ENCODE measurements at regions not wholly inside any gene's neighbourhood (a gene's known extent, or its start where the extent isn't known, plus 50 kb on each side); places are given as distances from the start of the nearest gene placed in this dataset.

DNA sequence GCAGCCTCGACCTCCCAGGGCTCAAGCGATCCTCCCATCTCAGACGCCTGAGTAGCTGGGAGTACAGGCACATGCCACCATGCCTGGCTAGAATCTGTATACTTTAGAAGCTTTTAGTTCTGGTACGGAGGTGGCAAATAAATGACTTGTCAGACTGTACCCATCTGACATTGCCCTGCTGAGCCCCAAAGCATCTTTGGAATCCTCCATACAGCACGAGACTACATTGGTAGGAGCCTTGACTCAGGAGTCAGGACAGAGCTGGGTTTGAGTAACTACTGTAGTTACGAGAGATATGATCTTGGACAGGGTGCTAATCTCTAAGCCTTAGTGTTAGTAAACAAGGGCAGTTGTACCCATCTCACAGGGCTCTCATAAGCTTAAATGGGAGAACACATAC, 67.8 kb upstream of the NPHP3 start:
- no peak for TF ChIP-seq POLR2A (IDR thresholded peaks at IDR 0.05)
- TF ChIP-seq, protein P1, sequence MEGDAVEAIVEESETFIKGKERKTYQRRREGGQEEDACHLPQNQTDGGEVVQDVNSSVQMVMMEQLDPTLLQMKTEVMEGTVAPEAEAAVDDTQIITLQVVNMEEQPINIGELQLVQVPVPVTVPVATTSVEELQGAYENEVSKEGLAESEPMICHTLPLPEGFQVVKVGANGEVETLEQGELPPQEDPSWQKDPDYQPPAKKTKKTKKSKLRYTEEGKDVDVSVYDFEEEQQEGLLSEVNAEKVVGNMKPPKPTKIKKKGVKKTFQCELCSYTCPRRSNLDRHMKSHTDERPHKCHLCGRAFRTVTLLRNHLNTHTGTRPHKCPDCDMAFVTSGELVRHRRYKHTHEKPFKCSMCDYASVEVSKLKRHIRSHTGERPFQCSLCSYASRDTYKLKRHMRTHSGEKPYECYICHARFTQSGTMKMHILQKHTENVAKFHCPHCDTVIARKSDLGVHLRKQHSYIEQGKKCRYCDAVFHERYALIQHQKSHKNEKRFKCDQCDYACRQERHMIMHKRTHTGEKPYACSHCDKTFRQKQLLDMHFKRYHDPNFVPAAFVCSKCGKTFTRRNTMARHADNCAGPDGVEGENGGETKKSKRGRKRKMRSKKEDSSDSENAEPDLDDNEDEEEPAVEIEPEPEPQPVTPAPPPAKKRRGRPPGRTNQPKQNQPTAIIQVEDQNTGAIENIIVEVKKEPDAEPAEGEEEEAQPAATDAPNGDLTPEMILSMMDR (IDR thresholded peaks at IDR 0.05 in 4 of 5, conservative IDR thresholded peaks at IDR 0.05 in 1 of 5) = no peak
- ATAC-seq (no peak), DNase-seq (no peak)
- H3K27me3 ChIP-seq = no peaks in the 10 kb centered on the region
- intact Hi-C loops (cut with DNase I; ENCODE audit: low total_unique reads) = no loop called here
- peaks cover 25 to 28% of the 10 kb centered on the region in 2 donors for H3K4me1 ChIP-seq
- no peaks in the 10 kb centered on the region for H3K36me3 ChIP-seq
- H3K27ac ChIP-seq = no peak overlapping the region
- in situ Hi-C loops (cut with MboI; ENCODE audit: low sequenced_read_pairs in 4 of 4) = loop anchor here in 1 of 4 donors (25.0 kb wide), 1 partner anchor 97 kb away; no protein-coding TSS in a partner anchor
- no peak overlapping the region for H3K4me3 ChIP-seq
- H3K9me3 ChIP-seq = no peaks in the 10 kb centered on the region

DNA sequence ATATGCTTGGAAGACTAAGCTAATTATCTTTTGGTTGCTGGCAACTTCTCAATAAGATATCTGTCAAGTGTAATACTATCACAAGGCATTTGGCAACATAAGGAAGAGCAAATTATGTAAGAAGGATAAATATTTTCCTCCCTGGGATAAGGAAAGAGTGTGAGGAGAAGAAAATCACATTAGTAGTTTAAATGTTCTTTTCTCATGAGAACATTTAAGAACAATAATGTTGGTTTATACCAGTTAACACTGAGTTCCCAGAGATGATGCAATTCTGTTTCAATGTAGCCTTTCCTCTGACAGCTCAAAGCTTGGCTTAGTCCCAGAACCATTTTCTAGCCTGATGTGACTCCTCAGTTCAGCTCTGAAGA, 66.1 kb upstream of the NPHP3 start:
- in situ Hi-C loops (cut with MboI; ENCODE audit: low sequenced_read_pairs in 4 of 4) = loop anchor here in 1 of 4 donors (25.0 kb wide), 1 partner anchor 99 kb away; no protein-coding TSS in a partner anchor
- intact Hi-C loops (cut with DNase I; ENCODE audit: low total_unique reads) = no loop called here
- Histone ChIP-seq H3K9me3 (no peaks in the 10 kb centered on the region), H3K27ac (peak overlapping the region; percentile 14 to 49 (median 30)), H3K4me1 (peaks cover 25 to 34% of the 10 kb centered on the region in 2 donors), H3K4me3 (no peak overlapping the region), H3K36me3 (no peaks in the 10 kb centered on the region), H3K27me3 (no peaks in the 10 kb centered on the region)
- TF ChIP-seq POLR2A (IDR thresholded peaks at IDR 0.05) = no peak
- TF ChIP-seq, protein P1 (IDR thresholded peaks at IDR 0.05 in 4 of 5, conservative IDR thresholded peaks at IDR 0.05 in 1 of 5) = no peak
- DNase-seq (peak in 1 of 2 donors; percentile 26), ATAC-seq (peak; percentile 73 to 74)

DNA sequence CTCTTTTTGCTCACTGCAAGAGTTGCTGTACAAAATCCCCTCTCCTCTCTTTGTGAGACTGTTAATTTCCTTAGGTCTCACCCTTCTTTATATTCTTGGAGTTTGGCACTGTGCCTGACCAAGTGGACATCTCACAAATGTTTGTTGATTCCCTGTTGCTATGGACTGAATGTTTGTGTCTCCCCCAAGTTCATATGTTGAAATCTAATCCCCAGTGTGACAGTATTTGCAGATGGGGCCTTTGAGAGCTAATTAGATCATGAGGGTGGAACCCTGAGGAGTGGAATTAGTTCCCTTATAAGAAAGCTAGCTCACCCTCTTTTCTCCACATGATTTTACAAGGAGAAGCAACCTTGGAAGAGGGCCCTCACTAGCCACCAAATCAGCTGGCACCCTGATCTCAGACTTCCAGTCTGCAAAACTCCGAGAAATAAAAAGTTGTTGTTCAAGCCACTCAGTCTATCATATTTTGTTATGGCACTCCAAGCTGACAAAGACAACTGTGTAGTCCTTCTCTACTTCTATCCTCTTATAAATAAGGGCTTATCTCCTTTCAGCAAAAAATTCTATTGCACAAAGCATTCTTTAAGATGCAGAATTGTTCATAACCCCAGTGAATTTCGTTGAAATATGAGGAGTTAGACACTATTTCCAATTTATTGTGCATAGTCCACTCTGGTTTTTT, 65.5 kb upstream of the NPHP3 start:
- ATAC-seq = peak in 1 of 2 donors; percentile 27
- intact Hi-C loops (cut with DNase I; ENCODE audit: low total_unique reads) = no loop called here
- H3K4me3 ChIP-seq = no peak overlapping the region
- no peaks in the 10 kb centered on the region for H3K36me3 ChIP-seq
- H3K9me3 ChIP-seq = no peaks in the 10 kb centered on the region
- TF ChIP-seq, protein P1 (IDR thresholded peaks at IDR 0.05 in 4 of 5, conservative IDR thresholded peaks at IDR 0.05 in 1 of 5) = no peak
- TF ChIP-seq POLR2A (IDR thresholded peaks at IDR 0.05) = no peak
- peak overlapping the region; percentile 14 to 49 (median 30) for H3K27ac ChIP-seq
- no peak for DNase-seq
- in situ Hi-C loops (cut with MboI; ENCODE audit: low sequenced_read_pairs in 4 of 4) = loop anchor here in 1 of 4 donors (25.0 kb wide), 1 partner anchor 100 kb away; no protein-coding TSS in a partner anchor
- no peaks in the 10 kb centered on the region for H3K27me3 ChIP-seq
- H3K4me1 ChIP-seq = peaks cover 25 to 34% of the 10 kb centered on the region in 2 donors

DNA sequence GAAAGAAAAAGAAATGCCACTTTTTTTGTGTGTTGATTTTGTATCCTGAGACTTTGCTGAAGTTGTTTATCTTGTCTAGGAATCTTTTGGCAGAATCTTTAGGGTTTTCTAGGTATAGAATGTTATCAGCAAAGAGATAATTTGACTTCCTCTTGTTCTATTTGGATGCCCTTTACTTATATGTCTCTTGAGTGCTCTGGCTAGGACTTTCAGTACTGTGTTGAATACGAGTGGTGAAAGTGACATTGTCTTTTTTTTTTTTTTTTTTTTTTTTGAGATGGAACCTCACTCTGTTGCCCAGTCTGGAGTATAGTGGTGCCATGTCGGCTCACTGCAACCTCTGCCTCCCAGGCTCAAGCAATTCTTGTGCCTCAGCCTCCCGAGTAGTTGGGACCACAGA, 64.7 kb upstream of the NPHP3 start:
- no peak for ATAC-seq
- intact Hi-C loops (cut with DNase I; ENCODE audit: low total_unique reads) = no loop called here

More for the DNA sequence above, 64.7 kb upstream of the NPHP3 start:
- no peak for DNase-seq
- TF ChIP-seq, protein P1 (IDR thresholded peaks at IDR 0.05 in 4 of 5, conservative IDR thresholded peaks at IDR 0.05 in 1 of 5) = no peak
- TF ChIP-seq POLR2A (IDR thresholded peaks at IDR 0.05) = no peak
- H3K27me3 ChIP-seq = no peaks in the 10 kb centered on the region
- no peak overlapping the region for H3K4me3 ChIP-seq
- no peaks in the 10 kb centered on the region for H3K9me3 ChIP-seq
- no peaks in the 10 kb centered on the region for H3K36me3 ChIP-seq
- peaks cover 25 to 34% of the 10 kb centered on the region in 2 donors for H3K4me1 ChIP-seq
- H3K27ac ChIP-seq = no peak overlapping the region
- in situ Hi-C loops (cut with MboI; ENCODE audit: low sequenced_read_pairs in 4 of 4) = loop anchor here in 1 of 4 donors (25.0 kb wide), 1 partner anchor 100 kb away; no protein-coding TSS in a partner anchor
